Transverse colon (tissue), 4 donors: ENCODE measurements at regions not wholly inside any gene's neighbourhood (a gene's known extent, or its start where the extent isn't known, plus 50 kb on each side); places are given as distances from the start of the nearest gene placed in this dataset.
"Not testable (repeated sequence)": the region's sequence is repeated elsewhere in the genome, so short reads cannot be mapped to it uniquely, and the experiment has no call there.

Experiments
- DNase-seq: peaks from one replicate; pipeline ENCODE4 v3.0.0-alpha.2; 2019
- H3K27ac ChIP-seq, 4 donors: fragments of 200-600 bp; sonication (generic); 2 replicates each; pipeline ENCODE4 v1.5.1; 2016 to 2018; ENCODE audit warnings: inconsistent platforms in 4 of 4
- H3K27me3 ChIP-seq: fragments of 200-600 bp; sonication (generic); 2 replicates; pipeline ENCODE4 v1.5.1; 2017; ENCODE audit warnings: inconsistent platforms
- H3K36me3 ChIP-seq, 4 donors: fragments of 200-600 bp; sonication (generic); 2 replicates each; pipeline ENCODE4 v1.5.1; 2017 to 2019; ENCODE audit warnings: inconsistent platforms in 4 of 4
- H3K4me1 ChIP-seq, 4 donors: fragments of 200-600 bp; sonication (generic); 2 replicates each; pipeline ENCODE4 v1.5.1; 2017 to 2020; ENCODE audit warnings: inconsistent platforms in 4 of 4
- H3K4me3 ChIP-seq, 4 donors: fragments of 200-600 bp; sonication (generic); 1 replicate in 1 of 4; 2 replicates in 3 of 4; pipeline versions ENCODE4 v1.5.1 to v1.6.1; 2017 to 2019; ENCODE audit warnings: inconsistent platforms in 4 of 4
- H3K9me3 ChIP-seq, 2 donors: fragments of 200-600 bp; sonication (generic); 2 replicates each; pipeline ENCODE4 v1.5.1; 2017 to 2019; ENCODE audit warnings: inconsistent platforms in 2 of 2
- CTCF ChIP-seq, 5 experiments: fragments of 200-600 bp in 3 of 5; fragments of 450-650 bp in 2 of 5; sonication (generic) in 3 of 5; IDR thresholded peaks; 1 replicate in 2 of 5; 2 replicates in 3 of 5; pipeline ENCODE4 v1.5.1; 2016 to 2017; ENCODE audit warnings: antibody characterized with exemption in 5 of 5, inconsistent platforms in 3 of 5, mild to moderate bottlenecking in 2 of 5, moderate library complexity in 1 of 5
- EP300 ChIP-seq: sonication (generic); formaldehyde crosslinking; IDR thresholded peaks from one replicate; pipeline ENCODE4 v1.6.1; 2017; ENCODE audit warnings: antibody characterized with exemption, low read depth
- POLR2A ChIP-seq: fragments of 450-650 bp; IDR thresholded peaks from one replicate; pipeline ENCODE4 v1.6.1; 2016; ENCODE audit warnings: antibody characterized with exemption, mild to moderate bottlenecking, moderate library complexity
- POLR2AphosphoS5 ChIP-seq, 3 donors: sonication (generic); formaldehyde crosslinking; IDR thresholded peaks; one replicate each; pipeline ENCODE4 v1.6.1; 2016; ENCODE audit warnings: antibody characterized with exemption in 3 of 3
- WGBS, 2 donors: methylation state at CpG; one replicate each; pipeline ENCODE4 v1.1.5; 2018; ENCODE audit warnings: low coverage in 1 of 2; 5-methylcytosine and 5-hydroxymethylcytosine counted together
- in situ Hi-C, 4 donors: fragments of 200-750 bp; cut with MboI; loops; one replicate each; pipeline versions ENCODE4 v1.15.0 to v1.15.1; 2017; ENCODE audit warnings: low sequenced_read_pairs in 3 of 4, low pct_ligation_motif_present in 1 of 4, low pct_unique_long_range_greater_than_20kb in 1 of 4
- intact Hi-C: fragments of 100-400 bp; cut with DNase I; formaldehyde crosslinking; loops from one replicate; pipeline ENCODE4 v1.15.1; 2023; ENCODE audit warnings: low total_unique reads

GRCh38 chr20:48521121-48521520, 306.7 kb downstream of the PREX1 start:
- Histone ChIP-seq H3K27ac (no peak overlapping the region), H3K9me3 (no peaks in the 10 kb centered on the region), H3K27me3 (no peaks in the 10 kb centered on the region), H3K4me1 (no peaks in the 10 kb centered on the region), H3K36me3 (no peaks in the 10 kb centered on the region), H3K4me3 (no peak overlapping the region)
- intact Hi-C loops: no loop called here
- WGBS, 2 donors: 64% methylated on average over 5 of the region's 5 CpGs; no CpG with 5 or more reads in 1 of the 2 donors
- TF ChIP-seq EP300 (no peak), POLR2A (no peak), POLR2AphosphoS5 (IDR thresholded peaks at IDR 0.05) (no peak), CTCF (IDR thresholded peaks at IDR 0.05) (no peak)
- in situ Hi-C loops: no loop called here
- no peak for DNase-seq

GRCh38 chr20:48516196-48516595, 311.6 kb downstream of the PREX1 start:
- H3K27me3 ChIP-seq, H3K4me3 ChIP-seq, DNase-seq, H3K27ac ChIP-seq, H3K4me1 ChIP-seq, H3K9me3 ChIP-seq, H3K36me3 ChIP-seq: not testable (repeated sequence)
- WGBS, 2 donors: 44 to 55% methylated on average over 9 to 11 of the region's 11 CpGs
- in situ Hi-C loops: loop anchor here (5.0 kb wide), 1 partner anchor 624 kb away; no protein-coding TSS in a partner anchor
- intact Hi-C loops: loop anchor here (5.0 kb wide), 1 partner anchor 619 kb away; no protein-coding TSS in a partner anchor

DNA sequence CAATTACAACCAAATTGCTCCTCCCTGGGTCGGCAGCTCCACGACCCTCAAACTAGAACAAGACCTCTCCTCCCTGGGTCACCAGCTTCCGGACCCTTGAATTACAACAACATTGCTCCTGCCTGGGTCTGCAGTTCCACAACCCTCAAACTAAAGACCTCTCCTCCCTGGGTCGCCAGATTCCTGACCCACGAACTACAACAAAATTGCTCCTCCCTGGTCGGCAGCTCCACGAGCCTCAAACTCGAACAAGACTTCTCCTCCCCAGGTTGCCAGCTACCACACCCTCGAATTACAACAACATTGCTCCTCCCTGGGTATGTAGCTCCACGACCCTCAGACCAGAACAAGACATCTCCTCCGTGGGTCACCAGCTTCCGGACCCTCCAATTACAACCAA, 313.2 kb downstream of the PREX1 start:
- H3K36me3 ChIP-seq, H3K27ac ChIP-seq, H3K4me3 ChIP-seq, H3K27me3 ChIP-seq, intact Hi-C loops, H3K4me1 ChIP-seq, H3K9me3 ChIP-seq, in situ Hi-C loops: not testable (repeated sequence)
- DNase-seq: peak; percentile 14
- 60 to 68% methylated on average over 1 to 11 of the region's 12 CpGs for WGBS, 2 donors

DNA sequence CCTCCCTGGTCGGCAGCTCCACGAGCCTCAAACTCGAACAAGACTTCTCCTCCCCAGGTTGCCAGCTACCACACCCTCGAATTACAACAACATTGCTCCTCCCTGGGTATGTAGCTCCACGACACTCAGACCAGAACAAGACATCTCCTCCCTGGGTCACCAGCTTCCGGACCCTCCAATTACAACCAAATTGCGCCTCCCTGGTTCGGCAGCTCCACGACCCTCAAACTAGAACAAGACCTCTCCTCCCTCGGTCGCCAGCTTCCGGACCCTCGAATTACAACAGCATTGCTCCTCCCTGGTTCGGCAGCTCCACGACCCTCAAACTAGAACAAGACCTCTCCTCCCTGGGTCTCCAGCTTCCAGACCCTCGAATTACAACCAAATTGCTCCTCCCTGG, 315.3 kb downstream of the PREX1 start:
- H3K4me3 ChIP-seq, H3K4me1 ChIP-seq, in situ Hi-C loops, DNase-seq, H3K27ac ChIP-seq, intact Hi-C loops, H3K27me3 ChIP-seq, H3K36me3 ChIP-seq, H3K9me3 ChIP-seq: not testable (repeated sequence)
- WGBS, 2 donors: 59% methylated on average over 15 of the region's 16 CpGs; no CpG with 5 or more reads in 1 of the 2 donors

GRCh38 chr20:48505066-48505465, 322.7 kb downstream of the PREX1 start:
- H3K36me3 ChIP-seq, H3K27me3 ChIP-seq, in situ Hi-C loops, H3K4me3 ChIP-seq, H3K27ac ChIP-seq, intact Hi-C loops, H3K4me1 ChIP-seq, H3K9me3 ChIP-seq, DNase-seq: not testable (repeated sequence)
- WGBS, 2 donors: 40 to 82% methylated on average over 1 to 9 of the region's 12 CpGs

DNA sequence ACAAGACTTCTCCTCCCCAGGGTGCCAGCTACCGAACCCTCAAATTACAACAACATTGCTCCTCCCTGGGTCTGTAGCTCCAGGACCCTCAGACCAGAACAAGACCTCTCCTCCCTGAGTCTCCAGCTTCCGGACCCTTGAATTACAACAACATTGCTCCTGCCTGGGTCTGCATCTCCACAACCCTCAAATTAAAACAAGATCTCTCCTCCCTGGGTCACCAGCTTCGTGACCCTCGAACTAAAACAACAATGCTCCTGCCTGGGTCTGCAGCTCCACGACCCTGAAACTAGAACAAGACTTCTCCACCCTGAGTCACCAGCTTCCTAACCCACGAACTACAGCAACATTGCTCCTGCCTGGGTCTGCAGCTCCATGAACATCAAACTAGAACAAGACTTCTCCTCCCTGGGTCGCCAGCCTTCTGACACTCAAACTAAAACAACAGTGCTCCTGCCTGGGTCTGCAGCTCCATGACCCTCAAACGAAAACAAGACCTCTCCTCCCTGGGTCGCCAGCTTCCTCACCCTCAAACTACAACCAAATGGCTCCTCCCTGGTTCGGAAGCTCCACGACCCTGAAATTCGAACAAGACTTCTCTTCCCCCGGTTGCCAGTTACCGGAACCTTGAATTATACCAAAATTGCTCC, 324.5 kb downstream of the PREX1 start:
- in situ Hi-C loops (no loop called here), intact Hi-C loops (no loop called here)
- Histone ChIP-seq H3K27me3 (no peaks in the 10 kb centered on the region), H3K9me3 (no peaks in the 10 kb centered on the region), H3K4me1 (no peaks in the 10 kb centered on the region), H3K4me3 (no peak overlapping the region), H3K27ac (no peak overlapping the region), H3K36me3 (no peaks in the 10 kb centered on the region)
- WGBS, 2 donors: 59% methylated on average over 14 of the region's 14 CpGs; no CpG with 5 or more reads in 1 of the 2 donors
- DNase-seq: no peak
- no peak for TF ChIP-seq POLR2AphosphoS5 (IDR thresholded peaks at IDR 0.05)
- TF ChIP-seq EP300: no peak
- TF ChIP-seq POLR2A: no peak
- no peak for TF ChIP-seq CTCF (IDR thresholded peaks at IDR 0.05)
